GM21381 (cell line): ENCODE measurements at regions not wholly inside any gene's neighbourhood (a gene's known extent, or its start where the extent isn't known, plus 50 kb on each side); places are given as distances from the start of the nearest gene placed in this dataset.

Source experiments
- ATAC-seq: cut with Tn5 transposase; IDR thresholded peaks from one replicate; pipeline ENCODE4 v1.9.1; 2021; ENCODE audit warnings: mild to moderate bottlenecking, moderate library complexity; ENCODE audit not compliant: unreplicated experiment

- ATAC-seq, result no peak
Measured at GRCh38 chr22:49040754-49041467, 786.8 kb downstream of the BRD1 start.

GRCh38 chr22:49040111-49040510 lies 787.6 kb downstream of the BRD1 start:
- ATAC-seq, result no peak

- ATAC-seq, result no peak
Measured at GRCh38 chr22:49039625-49040024, 788.0 kb downstream of the BRD1 start.

- ATAC-seq, result no peak
Measured at GRCh38 chr22:49037701-49038245, 789.9 kb downstream of the BRD1 start.

GRCh38 chr22:49036513-49036912 lies 791.2 kb downstream of the BRD1 start:
- ATAC-seq, result no peak

GRCh38 chr22:49035818-49036457 lies 791.7 kb downstream of the BRD1 start:
- ATAC-seq, result no peak

GRCh38 chr22:49034836-49035817 lies 792.5 kb downstream of the BRD1 start:
- ATAC-seq, result no peak

GRCh38 chr22:49033616-49034015 lies 794.1 kb downstream of the BRD1 start:
- ATAC-seq, result no peak

GRCh38 chr22:49032821-49033220 lies 794.9 kb downstream of the BRD1 start:
- no peak for ATAC-seq

- ATAC-seq, result no peak
Measured at GRCh38 chr22:49031746-49032330, 795.8 kb downstream of the BRD1 start.

- ATAC-seq, result no peak
Measured at GRCh38 chr22:49028111-49028510, 799.6 kb downstream of the BRD1 start.

GRCh38 chr22:49027368-49027670 lies 800.4 kb downstream of the BRD1 start:
- ATAC-seq, result no peak

GRCh38 chr22:49026494-49027367 lies 800.9 kb downstream of the BRD1 start:
- ATAC-seq, result no peak

GRCh38 chr22:49025791-49026493 lies 801.7 kb downstream of the BRD1 start:
- ATAC-seq, result no peak

GRCh38 chr22:49024775-49025440 lies 802.8 kb downstream of the BRD1 start:
- ATAC-seq, result no peak

- no peak for ATAC-seq
Measured at GRCh38 chr22:49023879-49024774, 803.5 kb downstream of the BRD1 start.

- ATAC-seq, result no peak
Measured at GRCh38 chr22:49023161-49023878, 804.4 kb downstream of the BRD1 start.
